GM21515 (cell line): ENCODE measurements at regions not wholly inside any gene's neighbourhood (a gene's known extent, or its start where the extent isn't known, plus 50 kb on each side); places are given as distances from the start of the nearest gene placed in this dataset.
"Not testable (repeated sequence)": the region's sequence is repeated elsewhere in the genome, so short reads cannot be mapped to it uniquely, and the experiment has no call there.

Experiments
- ATAC-seq: cut with Tn5 transposase; IDR thresholded peaks from one replicate; pipeline ENCODE4 v1.9.1; 2021; ENCODE audit not compliant: unreplicated experiment

GRCh38 chr6:93701526-93701925 lies 282.2 kb upstream of the EPHA7 start:
- no peak for ATAC-seq

- ATAC-seq, result no peak
Measured at GRCh38 chr6:93685494-93685893, 266.1 kb upstream of the EPHA7 start.

GRCh38 chr6:93684339-93684738 lies 265.0 kb upstream of the EPHA7 start:
- ATAC-seq, result no peak

- no peak for ATAC-seq
Measured at GRCh38 chr6:93679836-93680235, 260.5 kb upstream of the EPHA7 start.

GRCh38 chr6:93678841-93679454 lies 259.6 kb upstream of the EPHA7 start:
- no peak for ATAC-seq

- no peak for ATAC-seq
Measured at GRCh38 chr6:93677264-93677965, 258.1 kb upstream of the EPHA7 start.

GRCh38 chr6:93676581-93676980 lies 257.2 kb upstream of the EPHA7 start:
- ATAC-seq, result no peak

GRCh38 chr6:93675856-93676417 lies 256.6 kb upstream of the EPHA7 start:
- ATAC-seq, result no peak

GRCh38 chr6:93663111-93663510 lies 243.8 kb upstream of the EPHA7 start:
- ATAC-seq, result no peak

GRCh38 chr6:93654548-93654947 lies 235.2 kb upstream of the EPHA7 start:
- no peak for ATAC-seq

- no peak for ATAC-seq
Measured at GRCh38 chr6:93644611-93645010, 225.3 kb upstream of the EPHA7 start.

- no peak for ATAC-seq
Measured at GRCh38 chr6:93639126-93639525, 219.8 kb upstream of the EPHA7 start.

- not testable (repeated sequence) for ATAC-seq
Measured at GRCh38 chr6:93636987-93637664, 217.8 kb upstream of the EPHA7 start.

GRCh38 chr6:93624408-93624807 lies 205.0 kb upstream of the EPHA7 start:
- ATAC-seq, result no peak

GRCh38 chr6:93621442-93621841 lies 202.1 kb upstream of the EPHA7 start:
- no peak for ATAC-seq

- ATAC-seq, result no peak
Measured at GRCh38 chr6:93604951-93605350, 185.6 kb upstream of the EPHA7 start.

GRCh38 chr6:93592417-93592816 lies 173.1 kb upstream of the EPHA7 start:
- no peak for ATAC-seq

GRCh38 chr6:93586306-93586705 lies 166.9 kb upstream of the EPHA7 start:
- no peak for ATAC-seq

GRCh38 chr6:93584300-93584699 lies 164.9 kb upstream of the EPHA7 start:
- no peak for ATAC-seq

- no peak for ATAC-seq
Measured at GRCh38 chr6:93581371-93581770, 162.0 kb upstream of the EPHA7 start.

- no peak for ATAC-seq
Measured at GRCh38 chr6:93580446-93580845, 161.1 kb upstream of the EPHA7 start.
